Activated CD4-positive, alpha-beta T cell treated with anti-CD3 and anti-CD28 coated beads for 1 hour (primary cell): ENCODE measurements at regions not wholly inside any gene's neighbourhood (a gene's known extent, or its start where the extent isn't known, plus 50 kb on each side); places are given as distances from the start of the nearest gene placed in this dataset.
"Not testable (repeated sequence)": the region's sequence is repeated elsewhere in the genome, so short reads cannot be mapped to it uniquely, and the experiment has no call there.

Experiments used
- DNase-seq: peaks from one replicate; pipeline ENCODE4 v3.0.0-alpha.2; 2020

DNA sequence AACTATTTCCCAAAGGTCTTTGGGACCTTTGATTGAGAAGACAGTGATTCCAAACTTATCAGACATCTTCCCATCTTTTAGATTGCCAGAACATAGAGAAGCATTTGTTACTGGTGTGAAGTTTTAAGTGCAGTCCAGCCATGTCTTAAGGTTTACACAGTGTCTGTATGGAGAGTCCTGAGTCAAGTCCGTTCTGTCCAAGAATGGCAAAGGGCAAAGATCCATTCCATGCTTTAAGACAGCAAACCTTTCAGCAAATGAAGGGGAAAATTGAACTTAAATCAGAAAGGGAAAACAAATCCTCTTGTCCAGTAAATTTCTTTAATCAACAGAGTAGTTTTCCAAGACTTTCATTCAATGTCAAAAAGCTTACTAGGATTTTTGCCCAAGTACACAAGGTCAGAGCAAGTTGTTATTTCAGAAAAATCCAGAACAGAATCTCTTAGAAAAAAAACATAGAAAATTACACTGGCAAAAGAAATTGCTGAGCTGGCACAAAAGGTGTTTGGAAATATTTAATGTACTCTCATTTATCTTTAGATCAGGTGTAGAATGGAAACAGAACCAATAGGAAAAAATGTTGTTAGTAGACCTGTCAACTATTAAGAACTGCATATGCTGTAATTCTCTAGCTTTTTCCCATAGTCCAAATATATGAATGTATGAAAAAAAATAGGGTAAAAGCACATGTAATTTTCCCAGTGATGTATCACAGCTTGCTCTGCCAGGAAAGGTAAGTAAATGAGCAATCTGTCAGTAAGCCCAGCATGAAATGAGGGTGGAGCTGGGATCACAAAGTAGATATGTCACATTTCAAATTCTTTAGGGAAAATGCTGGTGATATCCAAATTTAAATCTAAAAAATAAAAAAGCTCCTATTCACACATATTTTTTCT is 1099.9 kb downstream of the TUSC7 start:
- no peak for DNase-seq

- DNase-seq, result no peak
Observed at GRCh38 chr3:117811786-117812185, 1102.2 kb downstream of the TUSC7 start.

GRCh38 chr3:117814975-117815374 is 1105.4 kb downstream of the TUSC7 start:
- no peak for DNase-seq

DNA sequence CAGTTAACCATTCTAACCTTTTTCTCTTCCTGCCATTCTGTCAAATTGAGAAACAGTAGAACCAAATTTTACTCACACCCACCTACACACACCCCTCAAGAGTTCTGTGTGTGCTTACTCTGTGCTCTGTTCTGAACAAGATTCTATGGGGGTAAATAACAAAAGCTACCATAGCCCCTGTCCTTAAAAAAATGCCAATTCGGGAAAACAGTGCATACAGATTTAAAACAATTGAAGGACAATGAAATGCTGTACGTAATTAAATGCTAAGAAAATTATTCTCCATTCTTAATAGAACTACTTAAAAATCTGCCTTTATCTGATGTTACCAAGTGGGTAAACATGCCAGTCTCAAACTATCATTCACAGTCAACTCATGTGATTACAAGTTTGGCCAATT is 1107.5 kb downstream of the TUSC7 start:
- no peak for DNase-seq

DNA sequence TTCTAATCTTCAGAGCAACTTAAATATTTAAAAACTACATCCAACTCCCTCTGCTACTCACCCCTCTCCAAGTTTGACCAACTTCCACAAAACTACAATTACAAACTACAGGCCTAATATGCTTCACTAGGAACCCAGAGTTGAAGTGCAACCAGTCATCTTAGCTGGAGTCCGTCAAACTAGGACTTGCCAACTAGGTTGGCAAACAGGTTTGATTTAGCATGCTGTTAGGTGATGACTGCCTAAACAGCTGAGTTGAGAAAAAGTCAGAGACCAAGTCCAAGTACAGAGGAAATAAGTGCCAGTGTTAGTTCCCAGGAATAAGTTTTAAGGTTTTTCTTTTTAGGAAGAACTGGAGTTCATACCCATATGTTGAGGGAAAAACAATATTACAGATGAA is 1109.0 kb downstream of the TUSC7 start:
- no peak for DNase-seq

- no peak for DNase-seq
Observed at GRCh38 chr3:117820658-117821299, 1111.2 kb downstream of the TUSC7 start.

GRCh38 chr3:117822416-117822815 is 1112.8 kb downstream of the TUSC7 start:
- DNase-seq, result no peak

DNA sequence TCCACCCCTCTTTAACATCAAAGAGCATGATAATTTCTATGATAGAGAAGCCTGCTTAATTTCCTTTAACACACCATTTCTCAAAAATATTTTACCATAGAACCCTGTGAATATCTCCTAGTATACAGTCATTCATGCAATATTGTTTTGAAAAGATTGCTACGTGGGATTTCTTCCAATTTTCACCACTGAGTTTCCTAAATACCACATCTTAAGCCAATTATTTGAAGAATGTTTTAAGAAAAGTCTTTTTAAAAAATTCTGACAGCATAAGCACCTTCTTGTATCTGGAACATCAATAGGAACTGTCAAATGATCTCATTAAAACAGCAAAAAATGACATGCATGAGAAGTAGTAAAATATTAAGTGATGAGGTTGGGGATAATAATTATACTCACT is 1126.7 kb downstream of the TUSC7 start:
- DNase-seq, result no peak

- DNase-seq, result no peak
Observed at GRCh38 chr3:117837391-117837790, 1127.8 kb downstream of the TUSC7 start.

DNA sequence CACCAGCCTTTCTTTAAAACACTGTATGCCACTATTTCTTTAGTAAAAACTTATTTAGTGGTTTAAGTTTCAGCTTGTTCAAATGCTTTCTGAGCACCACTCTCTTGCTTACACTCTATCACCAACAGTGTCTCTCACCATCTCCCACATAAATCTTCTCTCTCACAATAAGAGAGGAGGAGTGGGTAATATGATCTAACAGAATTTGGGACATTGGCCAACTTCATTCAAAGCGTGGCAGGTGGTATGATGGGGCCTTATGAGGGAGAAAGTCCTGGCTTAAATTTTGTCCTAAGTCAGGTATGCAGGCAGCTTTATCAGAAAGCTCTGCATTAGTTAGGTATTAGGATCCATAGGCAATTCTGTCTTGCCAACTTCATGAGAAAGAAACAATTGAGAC is 1132.5 kb downstream of the TUSC7 start:
- DNase-seq, result no peak

DNA sequence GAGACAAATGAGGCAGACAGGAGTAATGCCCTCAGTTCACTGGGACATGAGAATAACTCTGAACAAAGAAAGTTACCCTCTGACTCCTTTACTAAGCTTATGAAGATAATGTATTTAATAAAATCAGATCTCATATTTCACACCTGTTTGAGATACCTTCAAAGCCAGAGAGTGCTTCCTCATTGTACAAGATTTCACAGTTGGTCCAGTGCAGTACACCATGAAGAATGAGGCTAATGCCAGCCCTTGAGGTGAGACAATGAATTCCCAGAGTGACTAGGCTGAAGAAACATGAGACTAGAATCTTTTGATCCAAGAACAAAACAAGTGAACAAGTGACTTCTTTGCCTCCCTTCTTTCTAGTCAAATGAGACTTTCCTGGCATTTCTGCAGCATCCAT is 1133.8 kb downstream of the TUSC7 start:
- no peak for DNase-seq

DNA sequence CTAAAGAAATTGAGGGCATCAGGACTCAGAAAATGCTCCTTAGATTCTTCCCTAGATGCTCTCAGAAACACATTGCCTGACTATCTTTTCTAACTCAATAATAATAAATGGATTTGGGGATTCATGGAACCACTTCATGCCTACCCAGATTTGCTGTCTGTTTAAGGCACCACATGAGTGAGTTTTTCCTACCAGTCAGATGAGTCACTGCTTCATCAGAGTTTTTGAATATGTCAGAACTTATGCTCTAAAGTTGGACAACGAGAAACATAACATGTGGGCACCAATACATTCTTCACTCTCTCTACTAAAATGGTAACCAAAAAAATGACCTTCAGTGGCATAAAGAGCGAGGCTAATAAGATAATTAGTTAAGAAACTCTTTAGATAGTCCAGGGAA is 1135.1 kb downstream of the TUSC7 start:
- DNase-seq, result no peak

GRCh38 chr3:117846238-117846637 is 1136.7 kb downstream of the TUSC7 start:
- no peak for DNase-seq

DNA sequence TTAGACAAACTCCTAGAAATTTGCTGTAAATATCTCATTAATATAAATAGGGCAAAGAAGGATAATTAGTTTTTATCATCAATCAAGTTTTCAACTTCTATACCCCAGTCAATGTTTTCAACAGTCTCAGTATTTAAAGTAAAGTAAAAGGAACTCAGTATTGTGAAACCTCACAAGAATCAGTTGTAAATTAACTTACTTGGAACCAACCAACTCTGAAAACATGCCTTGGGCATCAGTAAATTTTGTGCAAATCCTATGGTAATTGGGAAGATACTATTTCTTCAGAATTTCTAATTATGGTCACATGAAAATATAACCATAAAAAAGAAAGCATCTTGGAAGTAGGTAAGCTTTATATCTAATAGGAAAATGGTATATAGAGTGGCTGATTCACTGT is 1139.0 kb downstream of the TUSC7 start:
- no peak for DNase-seq

- DNase-seq, result no peak
Observed at GRCh38 chr3:117853923-117854668, 1144.5 kb downstream of the TUSC7 start.

- no peak for DNase-seq
Observed at GRCh38 chr3:117856354-117856753, 1146.8 kb downstream of the TUSC7 start.

GRCh38 chr3:117863146-117863545 is 1153.6 kb downstream of the TUSC7 start:
- DNase-seq, result no peak

- no peak for DNase-seq
Observed at GRCh38 chr3:117865338-117865737, 1155.8 kb downstream of the TUSC7 start.

GRCh38 chr3:117868766-117869165 is 1159.2 kb downstream of the TUSC7 start:
- no peak for DNase-seq

DNA sequence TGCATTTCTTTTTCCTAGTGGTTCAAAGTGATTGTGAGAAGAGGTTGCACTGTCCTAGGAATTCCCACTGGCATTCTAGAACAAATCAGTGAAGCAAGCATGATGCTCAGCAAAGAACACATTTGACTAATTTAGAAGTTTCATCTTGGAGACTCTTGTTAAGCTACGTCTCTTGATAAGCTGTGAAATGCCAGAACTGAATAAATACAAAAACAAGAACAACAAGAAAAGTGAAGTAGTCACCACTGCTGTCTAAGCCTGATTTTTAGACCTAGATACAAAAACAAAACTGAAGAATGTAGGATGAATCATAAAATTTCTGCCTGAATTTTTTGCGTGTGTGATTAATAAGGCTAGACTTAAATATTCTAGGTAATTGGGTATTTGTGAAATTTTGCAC is 1162.4 kb downstream of the TUSC7 start:
- DNase-seq, result no peak

- not testable (repeated sequence) for DNase-seq
Observed at GRCh38 chr3:117872594-117873248, 1161.9 kb downstream of the IGSF11 start.

DNA sequence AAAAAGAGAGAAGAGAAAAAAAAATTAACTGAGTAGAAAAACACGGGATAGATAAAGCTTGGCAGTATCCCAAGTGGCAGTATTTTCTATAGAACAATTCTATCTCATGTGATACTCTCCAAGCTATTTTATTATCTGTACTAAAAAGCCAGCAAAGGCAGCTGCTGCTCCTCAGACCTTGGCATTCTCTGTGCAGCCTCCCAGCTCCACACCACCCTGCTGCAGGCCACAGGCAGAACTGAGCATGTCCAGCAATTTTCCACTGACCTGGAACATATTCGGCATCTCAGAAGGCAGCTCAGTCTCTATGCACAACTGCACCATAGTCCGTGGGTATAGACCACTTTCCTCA is 1161.4 kb downstream of the IGSF11 start:
- no peak for DNase-seq

- DNase-seq, result no peak
Observed at GRCh38 chr3:117874028-117874690, 1160.5 kb downstream of the IGSF11 start.
